Endothelial cell of umbilical vein (primary cell): ENCODE measurements at regions not wholly inside any gene's neighbourhood (a gene's known extent, or its start where the extent isn't known, plus 50 kb on each side); places are given as distances from the start of the nearest gene placed in this dataset.

Source experiments
- EZH2 ChIP-seq: IDR thresholded peaks from 2 replicates; pipeline ENCODE4 v1.6.1; 2012; ENCODE audit warnings: borderline replicate concordance, low read depth, mild to moderate bottlenecking, moderate library complexity, low read length, inconsistent platforms; ENCODE audit not compliant: severe bottlenecking
- FOS ChIP-seq: IDR thresholded peaks from 2 replicates; pipeline ENCODE4 v1.6.1; 2011; ENCODE audit warnings: mild to moderate bottlenecking, low read length, moderate library complexity, borderline replicate concordance; ENCODE audit not compliant: insufficient read depth
- MYC ChIP-seq: IDR thresholded peaks from one replicate; pipeline ENCODE4 v1.6.1; 2011; ENCODE audit warnings: mild to moderate bottlenecking, low read depth, low read length
- TF ChIP-seq, protein P1 (sequence below), 2 donors: IDR thresholded peaks; 1 replicate in 1 of 2; 2 replicates in 1 of 2; pipeline ENCODE4 v1.5.1; 2011; ENCODE audit warnings: low read length in 2 of 2, mild to moderate bottlenecking in 2 of 2, moderate library complexity in 2 of 2, control low read depth in 1 of 2, inconsistent platforms in 1 of 2, low read depth in 1 of 2; ENCODE audit not compliant: insufficient read depth in 1 of 2; ENCODE audit errors: extremely low read depth in 1 of 2

GRCh38 chr13:33410619-33411018, 125.1 kb upstream of the STARD13 start:
- TF ChIP-seq FOS, result no peak
- TF ChIP-seq MYC, result no peak
- TF ChIP-seq, protein P1, sequence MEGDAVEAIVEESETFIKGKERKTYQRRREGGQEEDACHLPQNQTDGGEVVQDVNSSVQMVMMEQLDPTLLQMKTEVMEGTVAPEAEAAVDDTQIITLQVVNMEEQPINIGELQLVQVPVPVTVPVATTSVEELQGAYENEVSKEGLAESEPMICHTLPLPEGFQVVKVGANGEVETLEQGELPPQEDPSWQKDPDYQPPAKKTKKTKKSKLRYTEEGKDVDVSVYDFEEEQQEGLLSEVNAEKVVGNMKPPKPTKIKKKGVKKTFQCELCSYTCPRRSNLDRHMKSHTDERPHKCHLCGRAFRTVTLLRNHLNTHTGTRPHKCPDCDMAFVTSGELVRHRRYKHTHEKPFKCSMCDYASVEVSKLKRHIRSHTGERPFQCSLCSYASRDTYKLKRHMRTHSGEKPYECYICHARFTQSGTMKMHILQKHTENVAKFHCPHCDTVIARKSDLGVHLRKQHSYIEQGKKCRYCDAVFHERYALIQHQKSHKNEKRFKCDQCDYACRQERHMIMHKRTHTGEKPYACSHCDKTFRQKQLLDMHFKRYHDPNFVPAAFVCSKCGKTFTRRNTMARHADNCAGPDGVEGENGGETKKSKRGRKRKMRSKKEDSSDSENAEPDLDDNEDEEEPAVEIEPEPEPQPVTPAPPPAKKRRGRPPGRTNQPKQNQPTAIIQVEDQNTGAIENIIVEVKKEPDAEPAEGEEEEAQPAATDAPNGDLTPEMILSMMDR (IDR thresholded peaks at IDR 0.05; ENCODE audit: extremely low read depth in 1 of 2, insufficient read depth in 1 of 2, low read depth in 1 of 2, low read length in 2 of 2), result no peak
- no peak for TF ChIP-seq EZH2
